Central memory CD4-positive, alpha-beta T cell (primary cell): ENCODE measurements at regions not wholly inside any gene's neighbourhood (a gene's known extent, or its start where the extent isn't known, plus 50 kb on each side); places are given as distances from the start of the nearest gene placed in this dataset.

ENCODE experiments used
- DNase-seq: peaks from one replicate; pipeline ENCODE4 v3.0.0; 2022

GRCh38 chr3:159130108-159130507 is 328.3 kb downstream of the MFSD1 start:
- DNase-seq, result no peak

GRCh38 chr3:159131376-159131775 is 329.5 kb downstream of the MFSD1 start:
- DNase-seq, result no peak

GRCh38 chr3:159137949-159138348 is 336.1 kb downstream of the MFSD1 start:
- DNase-seq, result no peak

GRCh38 chr3:159139326-159139725 is 337.5 kb downstream of the MFSD1 start:
- no peak for DNase-seq

GRCh38 chr3:159144472-159144871 is 342.6 kb downstream of the MFSD1 start:
- no peak for DNase-seq

- DNase-seq, result no peak
Observed at GRCh38 chr3:159144891-159145290, 343.0 kb downstream of the MFSD1 start.

- no peak for DNase-seq
Observed at GRCh38 chr3:159146392-159146791, 344.5 kb downstream of the MFSD1 start.

GRCh38 chr3:159146856-159147435 is 345.1 kb downstream of the MFSD1 start:
- DNase-seq, result no peak

- DNase-seq, result no peak
Observed at GRCh38 chr3:159147813-159148212, 346.0 kb downstream of the MFSD1 start.

GRCh38 chr3:159148466-159148865 is 346.6 kb downstream of the MFSD1 start:
- DNase-seq, result no peak

GRCh38 chr3:159149131-159149530 is 347.3 kb downstream of the MFSD1 start:
- DNase-seq, result no peak

GRCh38 chr3:159149633-159150032 is 347.8 kb downstream of the MFSD1 start:
- DNase-seq, result no peak

- DNase-seq, result no peak
Observed at GRCh38 chr3:159150180-159150579, 348.3 kb downstream of the MFSD1 start.

- DNase-seq, result no peak
Observed at GRCh38 chr3:159151130-159151529, 349.3 kb downstream of the MFSD1 start.

GRCh38 chr3:159157275-159157674 is 355.4 kb downstream of the MFSD1 start:
- DNase-seq, result no peak

GRCh38 chr3:159158213-159158612 is 356.4 kb downstream of the MFSD1 start:
- DNase-seq, result no peak

GRCh38 chr3:159158801-159159200 is 356.9 kb downstream of the MFSD1 start:
- no peak for DNase-seq

- DNase-seq, result no peak
Observed at GRCh38 chr3:159159546-159159945, 357.7 kb downstream of the MFSD1 start.

GRCh38 chr3:159163656-159164055 is 361.8 kb downstream of the MFSD1 start:
- DNase-seq, result no peak

GRCh38 chr3:159165961-159166360 is 364.1 kb downstream of the MFSD1 start:
- no peak for DNase-seq

- no peak for DNase-seq
Observed at GRCh38 chr3:159166899-159167586, 365.2 kb downstream of the MFSD1 start.

GRCh38 chr3:159168788-159169187 is 366.9 kb downstream of the MFSD1 start:
- DNase-seq, result no peak

GRCh38 chr3:159169828-159170227 is 368.0 kb downstream of the MFSD1 start:
- no peak for DNase-seq

GRCh38 chr3:159170436-159171003 is 368.7 kb downstream of the MFSD1 start:
- no peak for DNase-seq

GRCh38 chr3:159171333-159171732 is 369.5 kb downstream of the MFSD1 start:
- no peak for DNase-seq
